ENCODE measurements at regions not wholly inside any gene's neighbourhood (a gene's known extent, or its start where the extent isn't known, plus 50 kb on each side); places are given as distances from the start of the nearest gene placed in this dataset.

DNA sequence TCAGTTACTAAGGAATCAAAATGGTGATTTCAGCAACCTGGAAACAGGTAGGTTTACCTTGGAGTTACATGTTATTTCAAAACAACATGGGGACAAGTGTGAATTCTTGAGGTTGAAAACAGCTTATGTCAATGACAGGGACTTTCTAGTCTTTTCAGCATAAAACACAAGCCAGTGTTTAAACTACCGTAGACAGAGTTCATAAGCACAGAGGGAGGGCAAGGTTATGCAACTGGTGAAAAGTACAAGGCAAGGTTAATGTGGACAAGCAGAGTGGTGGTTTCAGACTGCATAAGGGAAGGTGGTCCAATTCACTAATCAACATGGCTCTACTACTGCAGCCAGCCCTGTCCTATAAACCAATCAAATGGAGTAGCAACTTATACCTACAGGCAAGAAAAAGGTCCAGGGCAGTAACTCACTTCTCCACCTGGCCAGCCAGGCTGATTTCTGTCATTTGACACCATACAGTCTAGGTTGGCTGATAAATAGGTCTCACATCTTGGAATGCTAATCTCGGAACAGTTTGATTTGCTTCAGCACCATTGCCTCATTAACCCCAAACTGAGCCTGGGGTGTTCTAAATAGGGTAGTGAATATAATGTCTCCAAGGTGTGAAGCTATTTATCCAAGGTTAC is 250.3 kb upstream of the PROX1 start:
- H3K4me1 Mint-ChIP-seq (ENCODE audit: unreplicated experiment) = no peaks in the 10 kb centered on the region
- TF ChIP-seq, protein P1, sequence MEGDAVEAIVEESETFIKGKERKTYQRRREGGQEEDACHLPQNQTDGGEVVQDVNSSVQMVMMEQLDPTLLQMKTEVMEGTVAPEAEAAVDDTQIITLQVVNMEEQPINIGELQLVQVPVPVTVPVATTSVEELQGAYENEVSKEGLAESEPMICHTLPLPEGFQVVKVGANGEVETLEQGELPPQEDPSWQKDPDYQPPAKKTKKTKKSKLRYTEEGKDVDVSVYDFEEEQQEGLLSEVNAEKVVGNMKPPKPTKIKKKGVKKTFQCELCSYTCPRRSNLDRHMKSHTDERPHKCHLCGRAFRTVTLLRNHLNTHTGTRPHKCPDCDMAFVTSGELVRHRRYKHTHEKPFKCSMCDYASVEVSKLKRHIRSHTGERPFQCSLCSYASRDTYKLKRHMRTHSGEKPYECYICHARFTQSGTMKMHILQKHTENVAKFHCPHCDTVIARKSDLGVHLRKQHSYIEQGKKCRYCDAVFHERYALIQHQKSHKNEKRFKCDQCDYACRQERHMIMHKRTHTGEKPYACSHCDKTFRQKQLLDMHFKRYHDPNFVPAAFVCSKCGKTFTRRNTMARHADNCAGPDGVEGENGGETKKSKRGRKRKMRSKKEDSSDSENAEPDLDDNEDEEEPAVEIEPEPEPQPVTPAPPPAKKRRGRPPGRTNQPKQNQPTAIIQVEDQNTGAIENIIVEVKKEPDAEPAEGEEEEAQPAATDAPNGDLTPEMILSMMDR (IDR thresholded peaks at IDR 0.05; ENCODE audit: unreplicated experiment) = no peak
- H3K27ac Mint-ChIP-seq (ENCODE audit: unreplicated experiment) = no peak overlapping the region
- H3K36me3 Mint-ChIP-seq (ENCODE audit: low read depth, unreplicated experiment) = no peaks in the 10 kb centered on the region
- no peak for DNase-seq (ENCODE audit: low spot score)
- no peak overlapping the region for H3K4me3 Mint-ChIP-seq (ENCODE audit: unreplicated experiment)
- no peaks in the 10 kb centered on the region for H3K9me3 Mint-ChIP-seq (ENCODE audit: unreplicated experiment)
- H3K27me3 Mint-ChIP-seq (ENCODE audit: unreplicated experiment) = peaks cover 5% of the 10 kb centered on the region

DNA sequence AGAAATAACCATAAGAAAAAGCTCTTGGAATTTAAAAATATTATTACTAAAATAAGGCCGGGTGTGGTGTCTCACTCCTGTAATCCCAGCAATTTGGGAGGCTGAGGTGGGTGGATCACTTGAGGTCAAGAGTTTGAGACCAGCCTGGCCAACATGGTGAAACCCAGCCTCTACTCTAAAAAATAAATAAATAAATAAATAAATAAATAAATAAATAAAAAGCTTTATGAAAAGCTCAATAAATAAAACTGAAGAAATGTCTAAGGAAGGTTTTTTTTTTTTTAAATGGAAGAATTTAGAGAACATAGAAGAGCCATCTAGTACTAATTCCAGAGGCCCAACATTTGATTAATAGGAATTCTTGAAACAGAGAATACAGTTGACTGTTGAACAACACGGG is 249.1 kb upstream of the PROX1 start:
- H3K9me3 Mint-ChIP-seq (ENCODE audit: unreplicated experiment) = no peaks in the 10 kb centered on the region
- no peaks in the 10 kb centered on the region for H3K4me1 Mint-ChIP-seq (ENCODE audit: unreplicated experiment)
- TF ChIP-seq, protein P1 (IDR thresholded peaks at IDR 0.05; ENCODE audit: unreplicated experiment) = no peak

DNA sequence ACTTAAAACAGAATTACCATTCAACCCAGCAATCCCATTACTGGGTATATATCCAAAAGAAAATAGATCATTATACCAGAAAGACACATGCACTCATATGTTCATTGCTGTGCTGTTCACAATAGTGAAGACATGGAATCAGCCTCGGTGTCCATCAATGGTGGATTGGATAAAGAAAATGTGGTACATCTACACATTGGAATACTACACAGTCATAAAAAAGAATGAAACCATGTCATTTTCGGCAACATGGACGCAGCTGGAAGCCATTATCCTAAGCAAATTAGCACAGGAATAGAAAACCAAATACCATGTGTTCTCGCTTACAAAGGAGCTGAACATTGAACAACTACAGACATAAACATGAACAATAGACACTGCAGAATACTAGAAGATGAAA is 244.8 kb upstream of the PROX1 start:
- H3K4me3 Mint-ChIP-seq (ENCODE audit: unreplicated experiment) = no peak overlapping the region
- DNase-seq (ENCODE audit: low spot score) = no peak
- H3K27me3 Mint-ChIP-seq (ENCODE audit: unreplicated experiment) = no peaks in the 10 kb centered on the region
- H3K9me3 Mint-ChIP-seq (ENCODE audit: unreplicated experiment) = no peaks in the 10 kb centered on the region
- no peaks in the 10 kb centered on the region for H3K36me3 Mint-ChIP-seq (ENCODE audit: low read depth, unreplicated experiment)
- TF ChIP-seq, protein P1 (IDR thresholded peaks at IDR 0.05; ENCODE audit: unreplicated experiment) = no peak
- H3K4me1 Mint-ChIP-seq (ENCODE audit: unreplicated experiment) = no peaks in the 10 kb centered on the region
- H3K27ac Mint-ChIP-seq (ENCODE audit: unreplicated experiment) = no peak overlapping the region

More for the DNA sequence above, 249.1 kb upstream of the PROX1 start:
- Mint-ChIP-seq H3K27ac (ENCODE audit: unreplicated experiment) (no peak overlapping the region), H3K4me3 (ENCODE audit: unreplicated experiment) (no peak overlapping the region), H3K36me3 (ENCODE audit: low read depth, unreplicated experiment) (no peaks in the 10 kb centered on the region), H3K27me3 (ENCODE audit: unreplicated experiment) (peaks cover 5% of the 10 kb centered on the region)
- no peak for DNase-seq (ENCODE audit: low spot score)

DNA sequence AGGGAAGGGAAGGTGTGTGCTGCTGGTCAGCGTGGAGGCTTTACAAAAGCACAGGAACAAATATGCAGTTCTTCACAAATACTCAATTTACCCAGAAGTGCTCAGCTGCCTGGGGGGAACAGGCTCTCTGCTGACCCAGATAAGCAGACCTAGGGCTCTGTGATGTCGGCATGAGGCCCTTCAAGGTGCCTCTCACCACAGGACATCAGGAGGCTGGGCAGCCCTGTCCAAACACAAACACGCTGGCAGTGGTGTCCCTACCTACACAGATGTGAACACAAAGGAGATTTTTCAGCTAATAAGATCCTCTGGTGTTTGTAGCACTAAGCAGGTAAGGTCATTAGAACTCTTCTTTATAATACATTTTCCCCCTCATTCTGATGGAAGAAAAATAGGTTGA is 243.0 kb upstream of the PROX1 start:
- H3K27ac Mint-ChIP-seq (ENCODE audit: unreplicated experiment) = no peak overlapping the region
- TF ChIP-seq, protein P1 (IDR thresholded peaks at IDR 0.05; ENCODE audit: unreplicated experiment) = no peak
- H3K4me3 Mint-ChIP-seq (ENCODE audit: unreplicated experiment) = no peak overlapping the region
- H3K27me3 Mint-ChIP-seq (ENCODE audit: unreplicated experiment) = peaks cover 2% of the 10 kb centered on the region
- no peaks in the 10 kb centered on the region for H3K9me3 Mint-ChIP-seq (ENCODE audit: unreplicated experiment)
- H3K36me3 Mint-ChIP-seq (ENCODE audit: low read depth, unreplicated experiment) = no peaks in the 10 kb centered on the region
- no peak for DNase-seq (ENCODE audit: low spot score)
- H3K4me1 Mint-ChIP-seq (ENCODE audit: unreplicated experiment) = no peaks in the 10 kb centered on the region

DNA sequence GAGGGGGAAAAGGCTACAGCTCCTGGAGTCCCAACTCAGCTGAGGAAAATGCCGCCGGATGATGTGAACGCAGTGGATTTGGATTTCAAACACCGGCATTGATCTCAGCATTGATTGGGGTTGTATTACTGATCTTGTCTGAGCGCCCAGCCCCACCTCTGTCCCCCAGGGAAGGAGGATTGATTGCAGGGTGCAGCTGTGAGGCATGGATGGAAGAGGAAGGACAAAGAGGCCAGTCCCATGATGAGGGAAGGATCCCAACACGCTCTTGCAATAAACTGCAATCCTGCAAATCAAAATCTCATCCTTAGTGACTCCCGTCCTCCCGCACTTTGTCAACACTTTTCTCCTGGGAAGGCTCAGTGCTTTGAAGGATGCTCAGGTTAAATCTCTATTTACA is 242.3 kb upstream of the PROX1 start:
- Mint-ChIP-seq H3K9me3 (ENCODE audit: unreplicated experiment) (no peaks in the 10 kb centered on the region), H3K27me3 (ENCODE audit: unreplicated experiment) (peaks cover 2% of the 10 kb centered on the region), H3K4me1 (ENCODE audit: unreplicated experiment) (no peaks in the 10 kb centered on the region), H3K4me3 (ENCODE audit: unreplicated experiment) (no peak overlapping the region), H3K27ac (ENCODE audit: unreplicated experiment) (no peak overlapping the region), H3K36me3 (ENCODE audit: low read depth, unreplicated experiment) (no peaks in the 10 kb centered on the region)
- TF ChIP-seq, protein P1 (IDR thresholded peaks at IDR 0.05; ENCODE audit: unreplicated experiment) = no peak
- no peak for DNase-seq (ENCODE audit: low spot score)

Measured in endothelial cell (in vitro differentiated cells).